ENCODE measurements at regions not wholly inside any gene's neighbourhood (a gene's known extent, or its start where the extent isn't known, plus 50 kb on each side); places are given as distances from the start of the nearest gene placed in this dataset.

- no peak for TF ChIP-seq CTCF (IDR thresholded peaks at IDR 0.05; ENCODE audit: control insufficient read depth, extremely low read depth, insufficient read depth)
- no peak overlapping the region for H3K4me3 ChIP-seq (ENCODE audit: low read depth, low read length)
- DNase-seq (ENCODE audit: low read depth): no peak
These were observed 1809.0 kb downstream of the SUCLG1 start for GRCh38 chr2:82650038-82650437.

GRCh38 chr2:82641598-82642180 lies 1817.4 kb downstream of the SUCLG1 start:
- DNase-seq (ENCODE audit: low read depth): no peak
- H3K4me3 ChIP-seq (ENCODE audit: low read depth, low read length): no peak overlapping the region
- no peak for TF ChIP-seq CTCF (IDR thresholded peaks at IDR 0.05; ENCODE audit: control insufficient read depth, extremely low read depth, insufficient read depth)

- DNase-seq (ENCODE audit: low read depth): no peak
- H3K4me3 ChIP-seq (ENCODE audit: low read depth, low read length): no peak overlapping the region
- TF ChIP-seq CTCF (IDR thresholded peaks at IDR 0.05; ENCODE audit: control insufficient read depth, extremely low read depth, insufficient read depth): no peak
These were observed 1822.6 kb downstream of the SUCLG1 start for GRCh38 chr2:82636402-82637020.

GRCh38 chr2:82599021-82599420 lies 1860.1 kb downstream of the SUCLG1 start:
- no peak for TF ChIP-seq CTCF (IDR thresholded peaks at IDR 0.05; ENCODE audit: control insufficient read depth, extremely low read depth, insufficient read depth)
- H3K4me3 ChIP-seq (ENCODE audit: low read depth, low read length): no peak overlapping the region
- DNase-seq (ENCODE audit: low read depth): no peak

- DNase-seq (ENCODE audit: low read depth): no peak
- TF ChIP-seq CTCF (IDR thresholded peaks at IDR 0.05; ENCODE audit: control insufficient read depth, extremely low read depth, insufficient read depth): no peak
- no peak overlapping the region for H3K4me3 ChIP-seq (ENCODE audit: low read depth, low read length)
These were observed 1862.5 kb downstream of the SUCLG1 start for GRCh38 chr2:82596581-82596980.

- no peak for TF ChIP-seq CTCF (IDR thresholded peaks at IDR 0.05; ENCODE audit: control insufficient read depth, extremely low read depth, insufficient read depth)
- no peak overlapping the region for H3K4me3 ChIP-seq (ENCODE audit: low read depth, low read length)
- no peak for DNase-seq (ENCODE audit: low read depth)
These were observed 1867.4 kb downstream of the SUCLG1 start for GRCh38 chr2:82591718-82592117.

- TF ChIP-seq CTCF (IDR thresholded peaks at IDR 0.05; ENCODE audit: control insufficient read depth, extremely low read depth, insufficient read depth): no peak
- H3K4me3 ChIP-seq (ENCODE audit: low read depth, low read length): no peak overlapping the region
- DNase-seq (ENCODE audit: low read depth): no peak
These were observed 1882.4 kb downstream of the SUCLG1 start for GRCh38 chr2:82576656-82577055.
